NB4 (cell line): ENCODE measurements at regions not wholly inside any gene's neighbourhood (a gene's known extent, or its start where the extent isn't known, plus 50 kb on each side); places are given as distances from the start of the nearest gene placed in this dataset.

Source experiments
- CTCF ChIP-seq: IDR thresholded peaks from one replicate; pipeline ENCODE4 v1.5.1; 2012; ENCODE audit warnings: low read depth, low read length
- MAX ChIP-seq: IDR thresholded peaks from 2 replicates; pipeline ENCODE4 v1.6.1; 2011; ENCODE audit warnings: low read depth, low read length
- POLR2A ChIP-seq: IDR thresholded peaks from 2 replicates; pipeline ENCODE4 v1.6.1; 2011; ENCODE audit warnings: mild to moderate bottlenecking; ENCODE audit not compliant: insufficient read length; ENCODE audit errors: extremely low read depth

- TF ChIP-seq CTCF = no peak
- TF ChIP-seq POLR2A = no peak
- TF ChIP-seq MAX = no peak
Observed at GRCh38 chr17:77375917-77376651, 235.3 kb downstream of the SEC14L1 start.
